Esophagus muscularis mucosa (tissue), 4 donors: ENCODE measurements at regions not wholly inside any gene's neighbourhood (a gene's known extent, or its start where the extent isn't known, plus 50 kb on each side); places are given as distances from the start of the nearest gene placed in this dataset.

Source experiments
- EP300 ChIP-seq: sonication (generic); formaldehyde crosslinking; IDR thresholded peaks from one replicate; pipeline ENCODE4 v1.6.1; 2017; ENCODE audit warnings: antibody characterized with exemption
- POLR2AphosphoS5 ChIP-seq, 2 donors: sonication (generic); formaldehyde crosslinking; IDR thresholded peaks; one replicate each; pipeline ENCODE4 v1.6.1; 2017; ENCODE audit warnings: antibody characterized with exemption in 2 of 2
- TF ChIP-seq, protein P1 (sequence below), 3 experiments: fragments of 200-600 bp in 2 of 3; fragments of 450-650 bp in 1 of 3; sonication (generic) in 2 of 3; IDR thresholded peaks; one replicate each; pipeline ENCODE4 v1.5.1; 2017 to 2019; ENCODE audit warnings: antibody characterized with exemption in 3 of 3, mild to moderate bottlenecking in 2 of 3, moderate library complexity in 1 of 3

DNA sequence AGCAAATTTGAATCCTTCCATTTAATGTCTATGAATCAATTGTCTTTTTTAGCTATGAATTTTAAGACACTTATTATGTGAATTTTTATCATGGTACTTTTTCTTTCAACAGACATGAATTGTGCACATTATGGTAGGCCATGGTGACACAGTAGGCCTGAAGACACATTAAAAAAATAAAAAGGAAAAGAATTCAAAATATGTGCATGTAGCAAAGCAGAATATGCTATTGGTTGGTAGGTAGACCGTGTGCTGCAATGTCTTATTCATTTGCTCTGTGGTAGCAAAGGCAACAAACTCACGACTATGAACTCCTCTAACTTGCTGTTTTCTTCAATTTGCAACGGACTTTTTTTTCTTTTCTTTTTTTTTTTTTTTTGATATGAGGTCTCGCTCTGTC is 50.0 kb upstream of the EPHA3 start:
- TF ChIP-seq, protein P1, sequence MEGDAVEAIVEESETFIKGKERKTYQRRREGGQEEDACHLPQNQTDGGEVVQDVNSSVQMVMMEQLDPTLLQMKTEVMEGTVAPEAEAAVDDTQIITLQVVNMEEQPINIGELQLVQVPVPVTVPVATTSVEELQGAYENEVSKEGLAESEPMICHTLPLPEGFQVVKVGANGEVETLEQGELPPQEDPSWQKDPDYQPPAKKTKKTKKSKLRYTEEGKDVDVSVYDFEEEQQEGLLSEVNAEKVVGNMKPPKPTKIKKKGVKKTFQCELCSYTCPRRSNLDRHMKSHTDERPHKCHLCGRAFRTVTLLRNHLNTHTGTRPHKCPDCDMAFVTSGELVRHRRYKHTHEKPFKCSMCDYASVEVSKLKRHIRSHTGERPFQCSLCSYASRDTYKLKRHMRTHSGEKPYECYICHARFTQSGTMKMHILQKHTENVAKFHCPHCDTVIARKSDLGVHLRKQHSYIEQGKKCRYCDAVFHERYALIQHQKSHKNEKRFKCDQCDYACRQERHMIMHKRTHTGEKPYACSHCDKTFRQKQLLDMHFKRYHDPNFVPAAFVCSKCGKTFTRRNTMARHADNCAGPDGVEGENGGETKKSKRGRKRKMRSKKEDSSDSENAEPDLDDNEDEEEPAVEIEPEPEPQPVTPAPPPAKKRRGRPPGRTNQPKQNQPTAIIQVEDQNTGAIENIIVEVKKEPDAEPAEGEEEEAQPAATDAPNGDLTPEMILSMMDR (IDR thresholded peaks at IDR 0.05), result no peak
- TF ChIP-seq POLR2AphosphoS5 (IDR thresholded peaks at IDR 0.05) (no peak), EP300 (no peak)
